NOMO-1 (cell line): ENCODE measurements at regions not wholly inside any gene's neighbourhood (a gene's known extent, or its start where the extent isn't known, plus 50 kb on each side); places are given as distances from the start of the nearest gene placed in this dataset.

Experiments
- DNase-seq, 2 experiments: peaks; one replicate each; lab custom pipeline; 2025; ENCODE audit not compliant: unreplicated experiment in 2 of 2; lab: John Stamatoyannopoulos, UW

GRCh38 chr13:100870898-100871297, 196.3 kb upstream of the TMTC4 start:
- DNase-seq, result no peak

- DNase-seq, result no peak
Measured at GRCh38 chr13:100860866-100861265, 186.3 kb upstream of the TMTC4 start.

GRCh38 chr13:100859861-100860260, 185.3 kb upstream of the TMTC4 start:
- DNase-seq, result no peak

- peak in 1 of 2 experiments; percentile 0 for DNase-seq
Measured at GRCh38 chr13:100855151-100855550, 180.6 kb upstream of the TMTC4 start.

- no peak for DNase-seq
Measured at GRCh38 chr13:100854006-100854405, 179.4 kb upstream of the TMTC4 start.

GRCh38 chr13:100853434-100853833, 178.8 kb upstream of the TMTC4 start:
- DNase-seq, result no peak

- DNase-seq, result no peak
Measured at GRCh38 chr13:100852146-100852545, 177.6 kb upstream of the TMTC4 start.

- DNase-seq, result no peak
Measured at GRCh38 chr13:100848304-100848703, 173.7 kb upstream of the TMTC4 start.

- DNase-seq, result no peak
Measured at GRCh38 chr13:100845128-100845757, 170.6 kb upstream of the TMTC4 start.

- no peak for DNase-seq
Measured at GRCh38 chr13:100842136-100842535, 167.5 kb upstream of the TMTC4 start.

GRCh38 chr13:100838387-100838786, 163.8 kb upstream of the TMTC4 start:
- no peak for DNase-seq

GRCh38 chr13:100837631-100838030, 163.0 kb upstream of the TMTC4 start:
- no peak for DNase-seq

GRCh38 chr13:100836711-100837110, 162.1 kb upstream of the TMTC4 start:
- DNase-seq, result no peak

- no peak for DNase-seq
Measured at GRCh38 chr13:100835695-100836094, 161.1 kb upstream of the TMTC4 start.

GRCh38 chr13:100833427-100833826, 158.8 kb upstream of the TMTC4 start:
- no peak for DNase-seq

GRCh38 chr13:100828226-100828625, 153.6 kb upstream of the TMTC4 start:
- no peak for DNase-seq

- no peak for DNase-seq
Measured at GRCh38 chr13:100827489-100828176, 153.0 kb upstream of the TMTC4 start.

- no peak for DNase-seq
Measured at GRCh38 chr13:100826441-100826840, 151.8 kb upstream of the TMTC4 start.

- DNase-seq, result no peak
Measured at GRCh38 chr13:100825557-100825956, 151.0 kb upstream of the TMTC4 start.

GRCh38 chr13:100824366-100824765, 149.8 kb upstream of the TMTC4 start:
- no peak for DNase-seq

- DNase-seq, result no peak
Measured at GRCh38 chr13:100823448-100823847, 148.9 kb upstream of the TMTC4 start.

- DNase-seq, result no peak
Measured at GRCh38 chr13:100822871-100823443, 148.4 kb upstream of the TMTC4 start.
